ENCODE measurements at regions not wholly inside any gene's neighbourhood (a gene's known extent, or its start where the extent isn't known, plus 50 kb on each side); places are given as distances from the start of the nearest gene placed in this dataset.

DNA sequence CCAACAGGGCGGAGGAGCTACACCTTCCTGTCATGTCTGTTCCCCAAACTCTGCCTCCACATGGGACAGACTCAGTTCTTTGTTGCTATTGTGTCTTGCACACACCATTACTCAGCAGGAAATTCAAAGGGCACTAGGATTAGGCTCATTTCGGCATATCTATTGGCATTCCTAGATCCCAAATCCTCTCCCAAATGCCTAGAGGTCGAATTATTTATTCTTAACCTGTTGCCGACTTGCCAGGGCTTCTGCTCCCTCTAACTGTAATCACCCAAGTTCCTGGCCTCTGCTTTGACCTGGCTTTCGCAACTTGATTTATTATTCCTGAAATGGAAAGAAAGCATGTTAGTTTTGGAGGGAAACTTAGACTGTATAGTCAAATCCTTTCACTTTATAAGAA, 67.8 kb upstream of the ST6GAL2 start:
- Mint-ChIP-seq H3K27me3 (ENCODE audit: insufficient read depth) (no peaks in the 10 kb centered on the region; the same call in 1 of the 2 replicates), H3K27ac (peak overlapping the region; percentile 46)
- no peak for TF ChIP-seq CTCF (IDR thresholded peaks at IDR 0.05)

GRCh38 chr2:106954304-106954703, 68.3 kb upstream of the ST6GAL2 start:
- Mint-ChIP-seq H3K36me3 (ENCODE audit: low read depth) (peaks cover 11% of the 10 kb centered on the region; the same call in 1 of the 2 replicates), H3K9me3 (peaks cover 12% of the 10 kb centered on the region; the same call in 1 of the 2 replicates), H3K4me3 (no peak overlapping the region), H3K27me3 (ENCODE audit: insufficient read depth) (no peaks in the 10 kb centered on the region; the same call in 1 of the 2 replicates), H3K4me1 (ENCODE audit: low read depth) (peaks cover 62% of the 10 kb centered on the region), H3K27ac (peak overlapping the region; percentile 46; the same call in 1 of the 2 replicates)
- DNase-seq, result no peak
- no peak for TF ChIP-seq CTCF (IDR thresholded peaks at IDR 0.05)

More for the DNA sequence above, 67.8 kb upstream of the ST6GAL2 start:
- peaks cover 11% of the 10 kb centered on the region; the same call in 1 of the 2 replicates for H3K36me3 Mint-ChIP-seq (ENCODE audit: low read depth)
- peaks cover 12% of the 10 kb centered on the region; the same call in 1 of the 2 replicates for H3K9me3 Mint-ChIP-seq
- no peak for DNase-seq
- H3K4me3 Mint-ChIP-seq, result peak overlapping the region; percentile 10; the same call in 1 of the 2 replicates
- peaks cover 62% of the 10 kb centered on the region for H3K4me1 Mint-ChIP-seq (ENCODE audit: low read depth)

DNA sequence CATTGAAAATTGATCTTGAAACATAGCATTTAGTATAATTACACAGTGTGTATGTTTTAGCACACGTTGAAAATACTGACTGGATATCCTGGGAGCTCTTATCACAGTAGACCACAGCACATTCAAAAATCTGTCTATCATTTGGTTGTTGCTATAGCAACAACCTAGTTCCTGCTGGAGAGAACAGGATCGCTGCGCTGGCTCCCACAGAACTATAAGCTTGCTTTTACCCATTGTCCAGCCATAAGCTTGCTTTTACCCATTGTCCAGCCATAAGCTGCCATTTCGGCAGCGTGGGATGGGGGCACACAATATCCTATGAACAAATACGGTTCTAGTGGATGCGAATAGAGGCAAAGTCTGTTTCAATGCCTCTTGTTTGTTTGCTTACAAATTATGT, 70.4 kb upstream of the ST6GAL2 start:
- no peaks in the 10 kb centered on the region; the same call in 1 of the 2 replicates for H3K27me3 Mint-ChIP-seq (ENCODE audit: insufficient read depth)
- no peaks in the 10 kb centered on the region for H3K36me3 Mint-ChIP-seq (ENCODE audit: low read depth)
- H3K27ac Mint-ChIP-seq, result peak overlapping the region; percentile 69
- no peaks in the 10 kb centered on the region for H3K9me3 Mint-ChIP-seq
- H3K4me3 Mint-ChIP-seq, result peak overlapping the region; percentile 41
- peaks cover 72% of the 10 kb centered on the region for H3K4me1 Mint-ChIP-seq (ENCODE audit: low read depth)
- TF ChIP-seq CTCF (IDR thresholded peaks at IDR 0.05), result no peak
- peak; percentile 17 for DNase-seq

- DNase-seq, result peak; percentile 98
- H3K27me3 Mint-ChIP-seq (ENCODE audit: insufficient read depth), result no peaks in the 10 kb centered on the region; the same call in 1 of the 2 replicates
- no peak for TF ChIP-seq CTCF (IDR thresholded peaks at IDR 0.05)
- H3K4me1 Mint-ChIP-seq (ENCODE audit: low read depth), result peaks cover 77% of the 10 kb centered on the region
- H3K36me3 Mint-ChIP-seq (ENCODE audit: low read depth), result no peaks in the 10 kb centered on the region
- peak overlapping the region; percentile 41 for H3K4me3 Mint-ChIP-seq
- H3K9me3 Mint-ChIP-seq, result no peaks in the 10 kb centered on the region
- peak overlapping the region; percentile 69 for H3K27ac Mint-ChIP-seq
Observed at GRCh38 chr2:106956879-106957278, 70.9 kb upstream of the ST6GAL2 start.

- H3K36me3 Mint-ChIP-seq (ENCODE audit: low read depth), result no peaks in the 10 kb centered on the region
- TF ChIP-seq CTCF (IDR thresholded peaks at IDR 0.05), result no peak
- DNase-seq, result peak; percentile 36
- H3K27ac Mint-ChIP-seq, result peak overlapping the region; percentile 76
- peaks cover 80% of the 10 kb centered on the region for H3K4me1 Mint-ChIP-seq (ENCODE audit: low read depth)
- H3K4me3 Mint-ChIP-seq, result peak overlapping the region; percentile 26; the same call in 1 of the 2 replicates
- no peaks in the 10 kb centered on the region for H3K27me3 Mint-ChIP-seq (ENCODE audit: insufficient read depth)
- no peaks in the 10 kb centered on the region for H3K9me3 Mint-ChIP-seq
Observed at GRCh38 chr2:106959975-106960682, 74.2 kb upstream of the ST6GAL2 start.

Measured in HFFc6 (cell line).